GM18507 (cell line): ENCODE measurements at regions not wholly inside any gene's neighbourhood (a gene's known extent, or its start where the extent isn't known, plus 50 kb on each side); places are given as distances from the start of the nearest gene placed in this dataset.
"Not testable (repeated sequence)": the region's sequence is repeated elsewhere in the genome, so short reads cannot be mapped to it uniquely, and the experiment has no call there.

ENCODE experiments used
- DNase-seq: peaks from one replicate; pipeline ENCODE4 v3.0.0; 2011; ENCODE audit warnings: low read depth; ENCODE audit not compliant: insufficient read length; ENCODE audit errors: extremely low spot score
- FAIRE-seq: peaks from 2 replicates; lab custom pipeline; 2011; peaks lifted over from hg19 to GRCh38; lab: Jason Lieb, UNC

DNA sequence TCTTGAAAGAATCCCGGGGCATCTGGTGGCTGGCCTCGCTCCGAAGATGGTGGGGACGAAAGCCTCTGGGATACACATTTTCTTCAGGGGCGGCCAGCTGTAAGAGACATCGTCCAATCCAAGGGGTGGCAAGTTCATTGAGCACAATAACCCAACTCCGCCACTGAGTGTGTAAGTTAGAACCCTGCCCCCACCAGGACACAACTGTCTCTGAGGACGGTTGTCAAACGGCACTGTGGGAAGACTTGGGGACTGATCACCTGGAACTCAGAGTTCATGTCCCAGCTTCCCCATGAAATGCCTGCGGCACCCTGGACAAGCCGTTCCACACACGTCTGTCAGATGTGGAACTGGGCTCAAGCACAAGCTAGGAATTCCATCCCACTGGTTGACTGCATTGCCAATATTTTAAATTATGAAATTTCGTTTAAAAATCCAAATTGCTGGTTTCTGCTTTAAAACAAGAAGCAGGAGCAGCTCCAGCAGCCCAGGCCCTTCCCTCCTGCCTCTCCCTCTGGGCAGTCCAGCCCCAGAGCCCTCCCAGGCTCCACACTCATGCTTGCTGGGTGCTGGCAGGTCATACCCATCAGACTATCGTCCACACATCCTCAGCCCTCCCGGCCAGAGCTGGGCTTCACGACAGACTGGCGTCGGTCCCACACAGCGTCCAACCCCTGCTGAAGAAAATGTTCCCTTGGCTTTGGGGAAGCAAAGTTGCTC lies 80.9 kb upstream of the AFDN start:
- DNase-seq (no peak), FAIRE-seq (no peak)

DNA sequence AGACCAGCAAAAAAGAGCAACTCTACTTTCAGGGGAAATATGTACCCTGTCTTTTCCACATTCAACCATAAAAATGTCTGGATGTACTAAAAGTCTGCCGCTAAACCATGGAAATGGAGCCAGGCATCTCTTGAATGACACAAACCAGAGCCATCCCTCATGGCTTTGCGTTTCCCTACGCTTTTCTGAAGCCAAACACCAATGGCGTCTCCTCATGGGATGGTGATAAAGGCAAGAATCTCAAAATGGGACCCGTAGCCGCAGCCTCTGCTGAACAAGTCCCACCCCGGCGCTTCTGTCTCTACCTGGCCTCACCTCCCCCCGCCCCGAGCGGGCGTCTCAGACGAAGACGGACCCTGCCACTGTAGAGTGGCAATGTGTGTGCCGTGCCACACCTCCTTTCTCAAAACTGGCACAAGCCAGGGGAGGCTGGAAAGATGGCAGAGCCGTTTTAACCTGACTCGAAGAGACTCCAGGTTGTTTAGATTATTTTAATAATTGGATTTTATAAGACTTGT lies 80.3 kb upstream of the AFDN start:
- DNase-seq (no peak), FAIRE-seq (no peak)

DNA sequence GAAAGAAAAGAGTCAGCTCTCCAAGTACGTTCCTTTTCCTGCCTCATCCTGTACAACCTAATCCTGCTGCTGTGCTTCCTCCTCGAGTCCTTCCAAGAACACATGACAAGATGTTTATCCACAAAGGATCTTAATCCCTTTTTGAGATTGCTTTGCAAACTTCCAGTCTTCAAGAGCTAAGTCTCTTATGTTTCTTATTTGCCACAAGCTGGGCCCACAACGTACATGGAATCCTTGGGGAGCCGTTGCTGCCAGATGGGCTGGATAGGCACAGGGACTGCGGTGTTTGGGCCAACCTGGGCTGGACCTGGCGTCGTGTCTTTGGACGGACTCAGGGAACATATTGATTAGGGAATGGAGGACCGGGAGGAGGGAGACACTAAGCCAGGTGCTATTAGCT lies 79.7 kb upstream of the AFDN start:
- no peak for FAIRE-seq
- DNase-seq: no peak

DNA sequence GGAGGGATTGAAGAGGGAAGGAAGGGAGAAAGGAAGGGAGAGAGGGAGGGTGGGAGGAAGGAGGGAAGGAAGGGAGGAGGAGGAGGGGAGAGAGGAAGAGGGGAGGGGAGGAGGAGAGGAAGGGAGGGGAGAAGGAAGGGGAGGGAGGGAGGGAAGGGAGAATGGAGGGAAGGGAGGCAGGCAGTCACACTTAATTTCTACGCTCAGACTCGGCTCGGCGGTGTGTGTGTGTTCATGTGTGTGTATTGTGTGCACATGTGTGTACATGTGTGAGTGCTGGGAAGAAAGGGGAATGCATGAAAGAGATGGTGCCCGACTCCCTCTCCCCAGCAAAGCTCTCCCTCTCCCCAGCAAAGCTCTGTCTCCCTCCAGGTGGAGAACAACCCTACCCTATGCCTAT lies 79.1 kb upstream of the AFDN start:
- FAIRE-seq (no peak), DNase-seq (no peak)

DNA sequence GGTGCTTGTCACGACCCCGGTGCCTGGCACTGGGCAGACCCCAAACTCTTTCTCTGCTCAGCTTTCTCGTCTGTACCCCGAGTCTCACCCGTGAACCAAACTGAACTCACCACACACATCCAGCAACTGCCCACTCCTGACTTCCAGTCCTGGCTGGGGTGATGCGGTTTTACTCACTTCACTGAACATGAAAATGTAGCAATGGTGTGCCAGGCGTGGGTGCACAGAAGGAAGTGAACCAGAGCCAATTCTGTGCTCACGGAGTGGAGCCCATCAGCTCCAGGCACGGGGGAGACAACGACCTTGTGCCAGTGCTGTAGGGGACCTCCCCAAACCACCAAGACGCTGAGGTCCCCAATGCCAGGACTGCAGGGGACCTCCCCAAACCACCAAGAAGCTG lies 78.7 kb upstream of the AFDN start:
- no peak for DNase-seq
- no peak for FAIRE-seq

DNA sequence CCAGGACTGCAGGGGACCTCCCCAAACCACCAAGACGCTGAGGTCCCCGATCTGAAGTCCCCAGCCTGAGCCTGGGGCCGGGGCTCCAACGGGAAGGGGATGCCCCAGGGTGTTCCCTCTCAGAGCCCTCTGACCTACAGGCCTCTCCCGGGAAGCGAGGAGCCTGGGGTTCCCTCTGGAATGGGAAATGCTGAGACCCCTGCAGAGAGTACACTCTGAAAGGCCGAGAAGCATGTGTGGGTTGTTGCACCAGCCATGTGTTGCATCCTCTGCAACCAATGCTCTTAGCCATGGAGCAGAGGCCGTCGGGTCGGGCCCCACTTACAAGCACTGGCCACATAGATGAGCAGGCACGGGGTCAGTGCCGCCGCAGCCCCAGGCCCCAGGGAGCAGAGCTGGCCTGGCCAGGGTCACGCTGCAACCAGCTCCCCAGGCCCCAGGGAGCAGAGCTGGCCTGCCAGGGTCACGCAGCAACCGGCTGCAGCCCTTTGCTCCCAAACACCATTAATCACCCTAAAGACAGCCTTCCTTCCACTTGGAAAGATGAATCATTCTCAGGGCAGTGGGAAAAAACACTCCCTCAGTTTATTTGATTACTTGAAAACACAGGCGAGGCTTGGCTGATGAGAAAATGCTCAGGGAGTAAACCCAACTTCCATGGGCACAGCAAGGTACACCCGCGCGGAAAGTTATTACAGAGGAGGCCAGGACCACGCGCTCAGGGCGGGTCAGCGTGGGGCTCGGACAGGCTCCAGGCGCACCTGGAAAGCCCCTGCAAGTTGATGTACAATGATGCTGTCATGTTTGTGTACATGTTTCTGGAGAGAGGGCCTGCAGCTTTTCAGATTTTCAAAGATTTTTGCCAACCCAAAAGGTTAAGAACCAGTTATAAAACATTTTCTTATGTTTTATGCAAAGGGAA lies 78.0 kb upstream of the AFDN start:
- FAIRE-seq (no peak), DNase-seq (no peak)

DNA sequence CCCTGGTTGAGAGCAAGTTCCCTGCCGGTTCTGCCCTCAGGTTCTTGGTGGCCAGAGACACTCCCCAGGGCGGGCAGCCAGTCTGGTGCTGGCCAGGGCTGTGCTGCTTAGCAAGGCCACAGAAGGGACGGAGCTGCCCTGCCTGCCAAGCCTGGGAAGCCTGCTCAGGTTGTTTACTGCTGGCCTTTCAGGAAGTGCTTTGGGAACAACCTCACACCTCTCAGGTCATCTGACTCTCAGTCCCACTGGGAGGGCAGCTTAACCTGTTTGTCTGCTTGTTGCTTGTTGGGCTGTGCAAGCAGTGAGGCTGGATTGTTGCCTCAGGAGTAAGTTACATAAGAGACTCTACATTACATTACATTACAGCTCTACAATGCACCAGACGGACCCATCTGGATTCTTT lies 75.8 kb upstream of the AFDN start:
- no peak for DNase-seq
- no peak for FAIRE-seq

DNA sequence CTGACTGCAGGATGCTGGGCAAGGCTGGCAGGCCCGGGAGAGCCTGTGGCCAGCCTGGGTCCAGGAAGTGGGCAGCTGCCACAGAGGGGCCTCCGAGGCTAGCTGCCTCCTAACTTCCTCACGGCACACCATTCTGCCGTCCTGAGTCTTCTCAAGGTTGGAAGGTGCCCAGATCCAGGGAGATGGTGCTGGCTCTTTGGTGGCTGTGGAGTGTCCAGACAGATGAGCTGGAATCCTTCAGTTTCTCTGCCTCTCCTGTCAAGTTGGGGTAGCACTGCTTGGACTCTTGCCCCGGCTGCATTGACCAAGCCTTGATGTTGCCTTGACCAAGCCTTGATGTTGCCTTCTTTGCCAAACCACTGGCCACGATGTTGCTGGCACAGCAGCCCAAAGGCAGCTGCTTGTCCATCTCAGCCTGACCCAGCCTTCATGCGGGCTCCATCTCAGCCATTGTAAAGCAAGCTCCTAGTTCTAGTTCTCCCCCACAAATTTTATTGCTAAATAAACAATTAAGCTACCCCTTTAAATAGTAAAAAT lies 75.1 kb upstream of the AFDN start:
- FAIRE-seq: no peak
- DNase-seq: no peak

DNA sequence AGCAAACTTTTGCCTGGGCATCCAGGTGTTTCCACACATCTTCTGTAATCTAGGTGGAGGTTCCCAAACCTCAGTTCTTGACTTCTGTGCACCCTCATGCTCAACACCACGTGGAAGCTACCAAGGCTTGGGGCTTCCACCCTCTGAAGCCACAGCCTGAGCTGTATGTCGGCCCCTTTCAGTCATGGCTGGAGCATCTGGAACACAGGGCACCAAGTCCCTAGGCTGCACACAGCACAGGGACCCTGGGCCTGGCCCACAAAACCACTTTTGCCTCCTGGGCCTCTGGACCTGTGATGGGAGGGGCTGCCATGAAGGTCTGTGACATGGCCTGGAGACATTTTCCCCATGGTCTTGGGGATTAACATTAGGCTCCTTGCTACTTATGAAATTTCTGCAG lies 73.4 kb upstream of the AFDN start:
- not testable (repeated sequence) for DNase-seq, FAIRE-seq

DNA sequence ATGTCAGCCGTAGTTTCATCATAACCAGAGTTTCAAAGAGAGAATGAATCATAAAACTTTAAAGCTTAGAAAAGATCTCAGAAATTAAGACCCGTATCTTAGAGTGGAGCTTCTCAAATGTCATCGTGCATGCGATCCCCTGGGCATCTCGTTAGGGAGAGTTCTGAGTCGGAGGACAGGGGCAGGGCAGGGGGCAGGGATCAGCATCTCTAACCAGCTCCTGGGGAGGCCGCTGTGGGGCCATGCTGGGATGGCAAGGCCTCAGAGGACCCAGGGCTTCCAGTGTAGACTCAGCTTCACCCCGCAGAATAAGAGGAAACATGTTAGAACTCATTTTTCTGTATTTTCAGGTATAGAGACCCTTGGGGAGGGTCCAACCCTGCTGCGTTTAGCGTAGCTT lies 72.0 kb upstream of the AFDN start:
- DNase-seq (no peak), FAIRE-seq (no peak)

DNA sequence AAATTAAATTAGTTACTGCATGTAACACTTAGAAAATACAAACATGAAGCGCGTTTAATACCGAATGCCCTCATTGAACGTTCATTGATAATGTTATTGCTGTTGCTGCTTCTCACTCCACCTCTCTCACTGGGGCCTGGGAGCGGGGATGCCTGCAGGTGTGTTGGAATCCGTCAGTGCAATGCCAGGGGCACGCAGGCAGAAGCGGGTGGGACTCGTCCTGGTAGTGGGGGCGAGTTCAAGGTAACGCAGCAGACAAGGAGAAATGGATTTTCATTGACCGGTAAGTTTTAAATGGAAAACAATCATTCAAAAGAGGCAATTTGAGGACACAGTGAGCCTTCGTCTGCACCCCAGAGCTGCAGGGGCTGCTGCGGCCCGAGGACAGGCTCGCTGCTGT lies 71.2 kb upstream of the AFDN start:
- FAIRE-seq (no peak), DNase-seq (no peak)

DNA sequence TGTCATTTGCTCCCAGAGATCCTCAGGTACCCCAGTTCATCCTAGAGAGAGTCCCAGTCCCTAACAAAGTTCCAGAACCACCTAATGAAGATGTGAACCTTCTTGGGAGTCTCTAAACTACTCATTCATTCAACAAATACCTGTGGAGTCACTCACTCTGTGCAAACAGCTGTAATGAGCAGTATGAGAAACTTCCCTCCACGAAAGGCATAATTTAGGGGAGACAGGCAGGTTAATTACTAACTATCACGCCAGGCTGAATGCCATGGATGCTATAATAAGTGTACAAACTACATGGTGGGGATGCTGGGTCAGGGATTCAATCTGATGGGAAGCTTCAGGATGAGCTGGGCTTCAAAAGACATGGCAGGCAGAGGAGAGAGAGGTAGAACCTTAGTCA lies 70.1 kb upstream of the AFDN start:
- FAIRE-seq (no peak), DNase-seq (no peak)

DNA sequence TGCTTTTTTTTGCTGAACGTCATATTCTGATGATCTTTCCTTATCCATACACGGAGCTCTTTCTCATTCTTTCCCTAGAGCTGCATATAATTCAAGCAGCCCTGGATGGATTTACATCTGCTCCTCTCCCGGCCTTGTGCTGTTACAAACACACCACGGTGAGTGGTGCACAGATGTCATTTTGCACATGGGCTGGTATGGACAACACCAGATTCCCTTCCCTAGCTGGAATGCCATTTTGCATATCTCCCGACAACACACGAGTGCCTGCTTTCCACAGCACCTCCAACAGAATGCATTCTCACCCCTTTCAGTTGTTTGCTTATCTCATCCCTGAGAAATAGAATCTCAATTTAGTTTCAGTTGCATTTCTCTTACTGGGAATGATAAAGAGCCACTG lies 69.5 kb upstream of the AFDN start:
- FAIRE-seq: no peak

DNA sequence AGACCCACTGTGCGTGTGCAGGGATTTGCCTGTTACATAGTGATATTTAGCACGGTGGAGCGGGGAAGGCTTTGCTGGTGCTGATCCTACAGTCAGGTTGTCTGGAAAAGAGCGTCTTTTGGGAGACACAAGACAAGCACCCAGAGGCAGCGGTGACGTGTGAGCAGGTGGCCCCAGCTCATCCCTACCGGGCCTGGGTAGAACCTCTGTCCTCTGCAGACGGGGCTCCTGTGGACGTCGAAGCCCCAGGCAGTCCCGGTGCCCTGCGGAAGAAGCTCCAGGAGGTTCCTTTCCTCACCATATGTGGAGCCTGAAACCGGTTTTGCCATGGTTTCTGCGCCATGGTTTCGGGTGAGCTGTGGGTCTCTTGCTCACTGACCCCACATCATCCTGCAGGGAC lies 68.9 kb upstream of the AFDN start:
- FAIRE-seq: no peak
- DNase-seq: no peak

More for the DNA sequence above, 69.5 kb upstream of the AFDN start:
- no peak for DNase-seq

DNA sequence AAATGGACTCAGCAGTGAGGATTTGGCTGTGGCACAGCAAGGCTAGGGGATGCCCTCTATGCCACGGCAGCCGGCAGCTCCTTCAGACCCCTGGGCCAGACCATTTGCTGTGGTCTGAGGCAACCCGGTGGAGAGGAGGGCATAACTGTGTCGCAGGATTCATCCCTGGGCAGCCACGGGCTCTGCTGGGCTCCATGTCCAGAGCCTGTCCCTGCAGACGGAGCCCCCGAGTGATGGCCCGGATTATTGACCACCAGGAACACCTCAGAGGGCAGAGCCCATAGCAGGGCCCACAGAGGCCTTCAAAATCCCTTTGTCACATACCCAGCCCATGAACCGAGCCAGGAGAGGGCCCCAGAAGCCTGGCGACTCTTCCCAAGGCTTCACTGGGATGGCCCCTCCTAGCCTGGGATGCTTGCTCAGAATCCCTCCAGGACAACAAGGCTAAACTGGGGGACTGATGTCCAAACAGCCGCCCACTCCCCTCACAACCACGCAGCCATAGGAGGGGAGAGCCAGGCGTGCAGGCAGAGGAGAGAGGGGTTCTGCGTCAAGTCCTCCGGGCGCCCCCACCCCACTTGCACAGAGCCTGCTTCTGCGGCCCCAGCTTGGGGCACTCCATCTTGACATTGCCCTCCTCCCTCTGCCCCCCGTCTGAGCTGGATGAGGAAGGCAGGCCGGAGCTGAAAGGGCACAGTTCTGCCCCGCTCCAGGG lies 68.2 kb upstream of the AFDN start:
- DNase-seq (no peak), FAIRE-seq (no peak)

DNA sequence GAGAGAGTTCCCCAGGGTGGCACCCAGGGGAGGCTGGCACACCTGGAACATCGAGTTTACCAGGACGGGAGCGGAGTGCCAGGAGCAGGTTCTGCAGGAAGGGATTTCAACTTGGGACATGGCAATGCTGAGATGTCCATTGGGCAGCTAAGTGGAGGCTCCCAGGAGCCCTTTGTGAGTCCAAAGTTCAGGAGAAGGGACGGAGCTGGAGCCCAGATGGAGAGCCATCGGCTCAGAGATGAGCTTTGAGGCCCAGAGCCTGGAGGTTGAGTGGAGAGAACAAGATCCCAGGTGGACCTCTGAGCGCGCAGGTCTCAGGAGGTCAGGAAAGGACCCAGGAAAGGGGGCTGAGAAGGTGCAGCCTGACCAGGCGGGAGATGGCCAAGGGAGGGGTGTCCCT lies 67.5 kb upstream of the AFDN start:
- no peak for FAIRE-seq

DNA sequence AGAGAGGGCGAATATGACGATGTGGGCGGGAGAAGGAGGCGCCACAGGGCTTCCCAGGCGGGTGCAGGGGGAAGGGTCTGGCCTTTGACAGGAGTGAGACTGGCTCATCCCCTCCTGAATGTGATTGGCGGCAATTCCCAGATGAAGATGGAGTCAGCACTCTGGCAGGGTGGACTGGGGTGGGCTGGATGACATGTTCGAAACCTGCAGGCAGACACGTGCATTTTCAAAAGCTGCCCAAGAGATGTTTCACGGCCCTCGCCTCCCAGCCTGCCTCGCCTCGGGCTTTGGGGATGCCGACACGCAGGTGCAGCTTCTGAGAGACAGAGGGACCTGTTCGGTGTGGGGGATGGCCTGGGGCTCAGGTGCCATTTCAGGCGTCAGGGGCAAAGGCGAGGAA lies 66.8 kb upstream of the AFDN start:
- DNase-seq: no peak
- no peak for FAIRE-seq

More for the DNA sequence above, 67.5 kb upstream of the AFDN start:
- no peak for DNase-seq

DNA sequence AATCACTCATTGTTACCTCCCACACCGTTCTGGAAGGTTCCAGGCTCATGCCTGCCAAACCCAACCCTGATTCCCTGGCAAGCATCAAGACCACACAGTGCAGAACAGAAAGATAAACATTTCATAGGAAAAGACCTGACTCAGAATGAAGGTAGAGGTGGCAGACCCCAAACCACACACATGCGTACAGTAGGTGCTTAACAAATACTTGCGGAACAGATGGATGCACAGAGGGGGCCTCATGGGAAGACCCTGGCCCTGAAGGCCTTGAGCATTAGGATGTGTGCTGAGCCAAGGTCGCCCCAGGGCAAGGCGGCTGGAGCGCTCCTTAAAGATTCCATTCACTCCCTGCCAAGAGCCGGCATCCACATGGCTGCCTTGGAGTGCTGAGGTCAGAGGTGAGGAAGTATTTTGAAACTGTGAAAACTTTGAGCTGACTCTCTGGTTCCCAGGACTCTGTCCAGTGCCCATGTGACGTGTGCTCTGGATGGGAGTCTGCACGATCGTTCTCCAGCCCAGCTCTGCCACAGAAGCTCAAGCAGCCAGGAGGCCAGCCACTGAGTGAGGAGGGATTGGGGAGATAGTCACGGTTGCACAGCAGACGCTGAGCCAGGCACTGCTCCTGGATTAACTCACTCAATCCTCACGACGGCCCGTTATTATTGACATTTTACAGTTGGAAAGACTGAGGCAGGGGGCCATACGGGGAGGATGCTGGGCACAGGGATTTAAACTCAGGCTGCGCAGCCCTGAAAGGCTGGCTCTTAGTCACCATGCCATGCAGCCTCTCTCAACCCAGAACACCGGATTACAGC lies 65.5 kb upstream of the AFDN start:
- no peak for FAIRE-seq

DNA sequence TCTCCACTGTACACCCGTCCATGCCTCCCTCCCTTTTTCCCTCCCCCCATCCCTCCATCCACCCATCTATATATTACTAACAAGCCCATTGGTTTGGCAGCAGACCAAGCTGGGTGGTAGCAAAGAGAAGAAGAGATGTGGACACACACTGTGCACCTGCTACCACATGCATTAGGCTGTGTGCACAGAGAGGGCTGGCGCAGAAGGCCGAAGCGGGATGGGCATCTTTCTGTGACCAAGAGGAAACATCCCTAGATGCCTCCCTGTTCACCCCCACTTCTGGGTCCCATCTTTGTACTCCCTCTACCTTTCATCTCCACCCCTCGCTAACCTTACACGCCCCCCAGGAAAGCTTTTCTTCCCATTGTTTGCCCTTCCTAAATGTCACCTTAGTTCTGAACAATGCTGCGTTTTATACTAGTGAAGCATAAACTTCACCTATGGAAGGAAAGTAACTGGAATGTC lies 64.9 kb upstream of the AFDN start:
- no peak for DNase-seq
- FAIRE-seq: no peak

More for the DNA sequence above, 65.5 kb upstream of the AFDN start:
- DNase-seq: no peak
